GM19468 (cell line): ENCODE measurements at regions not wholly inside any gene's neighbourhood (a gene's known extent, or its start where the extent isn't known, plus 50 kb on each side); places are given as distances from the start of the nearest gene placed in this dataset.
A peak's percentile ranks its signal among the peaks of the same experiment; 100 is the strongest.

Source experiments
- ATAC-seq: cut with Tn5 transposase; IDR thresholded peaks from one replicate; pipeline ENCODE4 v1.9.1; 2021; ENCODE audit warnings: mild to moderate bottlenecking, moderate library complexity, moderate number of reproducible peaks; ENCODE audit not compliant: unreplicated experiment; ENCODE audit errors: extremely low read depth

GRCh38 chr20:23255716-23256385 lies 94.7 kb upstream of the NXT1 start:
- no peak for ATAC-seq

DNA sequence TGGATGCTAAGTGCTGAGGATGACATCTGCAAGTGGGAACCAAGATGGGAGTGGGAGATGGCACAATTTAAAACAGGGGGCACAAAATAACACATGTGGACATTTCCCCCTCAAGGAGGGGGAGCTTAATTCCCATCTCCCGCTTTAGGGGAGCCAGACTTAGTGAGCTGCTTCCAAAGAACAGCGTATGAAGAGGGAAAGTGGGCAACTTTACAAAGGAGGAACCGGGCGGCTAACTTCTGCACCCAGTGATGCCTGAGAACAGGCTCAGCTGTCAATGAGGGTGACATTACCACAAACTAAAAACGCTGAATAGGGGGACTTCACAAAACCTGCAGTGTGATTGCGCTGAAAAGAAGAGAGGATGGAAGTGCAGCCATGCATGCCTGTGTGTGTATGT lies 95.5 kb upstream of the NXT1 start:
- no peak for ATAC-seq

- no peak for ATAC-seq
Observed at GRCh38 chr20:23254505-23254904, 96.1 kb upstream of the NXT1 start.

- no peak for ATAC-seq
Observed at GRCh38 chr20:23254034-23254433, 96.6 kb upstream of the NXT1 start.

- ATAC-seq: no peak
Observed at GRCh38 chr20:23253524-23253923, 97.1 kb upstream of the NXT1 start.

DNA sequence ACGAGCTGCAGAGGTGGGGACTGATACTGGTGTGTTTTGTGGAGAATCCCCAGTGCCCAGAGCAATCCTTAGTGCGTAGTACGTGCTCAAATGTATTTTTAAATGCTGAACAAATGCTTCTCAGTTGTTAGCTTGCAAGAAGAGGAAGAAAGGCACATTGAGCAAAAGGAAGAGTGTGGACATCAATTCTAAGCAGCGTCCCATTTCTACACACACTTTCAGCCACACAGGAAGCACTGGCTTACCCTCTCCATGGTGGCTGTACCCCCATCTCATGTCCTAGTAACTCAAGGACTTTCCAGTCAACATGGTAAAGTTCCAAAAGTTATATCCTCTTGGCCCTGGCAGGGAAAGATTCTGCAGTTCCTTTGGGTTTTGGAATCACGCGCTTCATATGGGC lies 98.8 kb upstream of the NXT1 start:
- no peak for ATAC-seq

DNA sequence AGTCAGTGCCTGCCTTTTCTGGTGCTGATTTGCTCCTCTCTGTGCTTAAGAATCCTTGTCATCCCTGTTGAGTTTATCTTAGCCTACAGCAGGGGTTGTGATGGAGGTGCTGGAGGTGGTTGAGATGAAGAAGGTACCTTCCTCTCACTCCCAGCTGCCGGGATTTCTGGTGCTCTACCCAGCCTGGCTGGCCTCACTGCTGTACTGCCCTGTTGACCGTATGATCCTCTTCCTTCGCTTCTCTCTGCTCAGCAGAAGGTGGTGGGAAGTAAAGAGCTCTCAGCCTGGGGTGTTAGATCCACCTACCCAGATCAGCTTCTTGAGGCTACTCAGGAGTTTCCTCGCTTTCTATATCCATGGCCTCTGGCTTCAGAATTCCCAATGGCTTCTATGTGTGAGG lies 101.0 kb upstream of the NXT1 start:
- ATAC-seq: no peak

DNA sequence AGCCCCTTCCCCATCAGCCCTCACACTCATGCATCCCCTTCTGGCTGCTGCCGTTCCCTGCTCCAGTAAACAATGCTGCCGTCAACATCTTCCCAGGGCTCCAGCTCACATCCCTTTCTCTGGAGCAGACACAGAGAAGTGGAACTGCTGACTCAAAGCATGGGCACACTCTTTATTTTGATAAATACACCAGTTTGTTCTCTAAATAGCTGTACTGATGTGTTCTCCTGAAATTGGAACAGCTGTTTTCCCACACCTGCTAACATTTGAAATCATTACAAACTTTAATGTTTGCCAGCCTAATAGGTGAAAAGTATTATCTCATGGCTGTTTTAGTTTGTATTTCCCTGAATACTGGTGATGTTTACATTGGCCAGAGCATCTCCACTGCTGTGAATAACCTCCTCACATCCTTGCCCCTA lies 102.1 kb upstream of the NXT1 start:
- no peak for ATAC-seq

- ATAC-seq: no peak
Observed at GRCh38 chr20:23246717-23247664, 103.6 kb upstream of the NXT1 start.

DNA sequence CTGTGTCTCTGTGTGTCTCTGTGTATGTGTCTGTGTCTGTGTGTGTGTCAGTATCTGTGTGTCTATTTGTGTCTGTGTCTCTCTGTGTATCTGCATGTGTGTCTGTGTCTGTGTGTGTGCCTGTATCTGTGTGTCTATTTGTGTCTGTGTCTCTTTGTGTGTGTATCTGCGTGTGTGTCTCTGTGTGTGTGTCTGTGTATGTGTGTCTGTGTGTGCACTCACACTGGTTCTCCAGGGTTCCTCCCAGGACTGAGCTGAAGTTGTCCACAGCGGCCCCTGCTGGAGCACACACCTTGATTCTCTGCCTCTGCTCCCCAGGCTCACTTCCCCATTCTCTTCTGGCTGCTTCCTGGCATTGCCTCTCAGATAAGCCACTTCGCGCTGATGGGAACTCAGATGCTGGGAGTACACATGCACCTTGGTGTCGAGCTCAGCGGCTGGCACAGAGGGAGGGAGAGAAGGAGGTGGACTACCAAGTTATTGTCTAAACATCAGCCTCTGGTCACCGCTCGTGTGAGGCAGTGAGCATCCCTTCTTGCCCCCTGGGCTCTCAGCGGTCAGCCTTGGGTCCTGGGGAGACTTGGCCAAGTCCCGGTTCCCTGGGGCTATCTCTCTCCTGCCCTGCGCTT lies 104.9 kb upstream of the NXT1 start:
- peak; percentile 53 for ATAC-seq

- no peak for ATAC-seq
Observed at GRCh38 chr20:23244916-23245552, 105.6 kb upstream of the NXT1 start.

DNA sequence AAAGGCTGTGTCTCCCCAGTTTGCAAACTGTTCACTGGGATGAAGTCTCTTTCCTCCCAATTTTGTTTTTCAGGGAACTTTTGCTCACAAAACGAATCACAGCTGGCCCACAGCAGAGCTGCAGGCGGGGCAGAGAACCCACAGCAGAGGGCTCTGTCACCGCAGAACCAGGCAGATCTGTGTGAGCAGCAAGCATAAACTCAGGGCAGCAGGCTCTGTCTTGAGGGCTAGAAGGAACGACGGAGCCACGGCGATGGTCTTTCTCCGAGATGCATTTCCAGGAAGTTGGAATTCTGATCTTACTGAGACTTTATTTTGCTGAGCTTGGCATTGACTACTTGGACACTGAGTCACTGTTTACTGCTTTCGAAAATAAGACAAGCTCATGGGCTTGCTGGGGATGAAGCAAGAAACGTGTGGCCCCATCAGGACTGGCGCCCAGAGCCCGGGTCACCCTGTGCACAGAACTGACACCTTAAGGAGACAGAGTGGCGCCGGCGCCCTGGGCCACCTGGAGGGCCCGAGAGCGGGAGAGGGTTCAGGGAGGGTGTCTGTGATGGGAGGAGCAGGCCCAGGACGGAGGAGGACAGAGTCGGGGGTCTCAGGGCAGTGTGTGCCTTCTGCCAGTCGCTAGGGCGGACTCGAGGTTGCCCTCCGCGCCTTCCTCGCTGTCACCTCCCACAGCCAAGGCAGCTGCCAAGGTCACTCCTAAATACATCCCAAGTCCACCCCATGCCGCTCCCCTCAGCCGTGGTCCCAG lies 106.3 kb upstream of the NXT1 start:
- no peak for ATAC-seq

DNA sequence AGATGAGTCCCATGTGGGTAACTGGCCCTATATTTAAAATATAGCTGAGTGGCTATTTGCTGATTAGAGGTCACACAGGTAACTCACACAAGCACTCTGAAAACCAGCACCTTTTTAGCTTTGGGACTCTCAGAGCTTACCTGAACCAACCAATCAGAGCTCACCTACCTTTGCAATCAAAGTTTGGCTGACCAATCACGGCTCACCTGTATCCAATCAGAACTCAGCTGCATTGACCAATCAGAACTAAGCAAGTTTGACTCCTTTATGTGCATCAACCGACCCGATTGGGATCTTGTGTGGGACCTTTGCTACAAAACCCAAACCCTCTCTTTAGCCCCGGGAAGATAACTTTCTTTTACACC lies 106.8 kb upstream of the NXT1 start:
- ATAC-seq: no peak

DNA sequence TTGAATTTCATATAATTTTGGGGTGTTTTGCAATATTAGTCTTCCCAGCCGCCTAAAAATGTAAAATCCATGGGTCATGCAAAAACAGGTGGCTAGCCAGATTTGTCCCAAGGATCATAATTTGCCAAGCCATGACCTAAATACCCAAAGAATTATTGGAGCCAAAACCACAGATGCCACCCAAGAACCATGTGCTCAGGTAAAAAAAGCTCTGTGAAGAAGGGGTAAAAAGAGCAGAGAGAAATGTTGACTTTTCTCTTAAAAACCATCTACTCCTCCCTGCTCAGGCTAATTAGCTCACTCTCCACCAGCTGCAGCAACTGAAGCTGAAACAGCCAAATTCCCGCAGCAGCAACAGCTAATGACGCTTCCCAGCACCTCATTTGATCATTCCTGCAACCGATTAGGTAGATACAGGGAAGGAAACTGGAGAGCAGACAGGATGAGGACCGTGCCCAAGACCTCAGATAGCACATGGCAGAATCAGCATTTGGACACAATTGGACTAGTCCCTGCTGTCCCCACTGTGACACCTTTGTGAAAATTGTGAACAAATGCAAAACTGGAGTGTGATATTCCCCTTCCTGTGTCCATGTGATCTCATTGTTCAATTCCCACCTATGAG lies 107.9 kb upstream of the NXT1 start:
- no peak for ATAC-seq

- no peak for ATAC-seq
Observed at GRCh38 chr20:23242104-23242503, 108.5 kb upstream of the NXT1 start.

DNA sequence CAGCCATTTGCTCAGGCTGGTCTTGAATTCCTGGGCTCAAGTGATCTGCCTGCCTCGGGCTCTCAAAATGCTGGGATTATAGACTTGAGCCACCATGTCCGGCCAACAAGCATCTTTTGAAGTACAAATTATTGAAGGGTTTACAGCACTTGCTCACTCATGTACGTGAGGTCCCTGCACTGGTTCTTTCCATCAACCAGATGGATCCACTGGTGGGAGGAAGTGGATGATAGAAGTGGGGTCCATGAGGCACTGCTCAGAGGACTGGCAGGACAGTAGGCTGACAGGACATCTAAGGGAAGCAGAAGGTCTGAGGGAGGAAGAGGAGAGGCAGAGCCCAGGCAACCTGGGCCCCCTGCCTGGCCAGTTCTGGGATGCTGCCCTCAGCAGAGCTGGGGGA lies 109.2 kb upstream of the NXT1 start:
- ATAC-seq: no peak

DNA sequence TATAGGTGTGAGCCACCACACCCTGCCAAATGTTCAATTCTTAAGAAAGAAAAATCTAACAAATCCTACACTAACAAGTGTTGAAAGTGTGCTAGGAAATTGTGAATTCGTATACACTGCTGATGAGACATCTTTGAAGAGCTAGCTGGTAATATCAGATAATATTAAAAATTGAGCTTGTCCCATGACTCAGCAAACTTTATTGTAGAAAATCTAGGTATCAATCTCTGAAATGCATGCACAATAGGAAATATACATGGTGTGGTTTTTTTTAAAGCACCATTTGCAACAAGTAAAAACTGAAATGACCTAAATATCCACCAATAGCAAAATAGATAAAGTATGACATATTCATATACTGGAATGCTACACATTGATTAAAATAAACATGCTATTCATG lies 110.1 kb upstream of the NXT1 start:
- ATAC-seq: no peak

DNA sequence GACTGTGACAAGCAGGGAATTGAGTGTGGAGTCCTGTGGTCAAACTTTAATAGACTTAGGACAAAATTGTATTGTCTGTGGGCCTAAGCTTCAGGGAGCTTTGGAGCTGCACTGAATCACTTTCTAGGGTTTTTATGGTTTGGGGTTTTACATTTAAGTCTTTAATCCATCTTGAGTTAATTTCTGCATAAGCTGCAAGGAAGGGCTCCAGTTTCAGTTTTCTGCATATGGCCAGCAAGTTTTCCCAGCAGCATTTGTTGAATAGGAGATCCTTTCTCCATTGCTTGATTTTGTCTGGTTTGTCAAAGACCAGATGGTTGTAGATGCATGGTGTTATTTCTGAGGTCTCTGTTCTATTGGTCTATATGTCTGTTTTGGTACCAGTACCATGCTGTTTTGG lies 113.4 kb upstream of the NXT1 start:
- ATAC-seq: no peak

- ATAC-seq: no peak
Observed at GRCh38 chr20:23235173-23236027, 115.2 kb upstream of the NXT1 start.
